GM19455 (cell line): ENCODE measurements at regions not wholly inside any gene's neighbourhood (a gene's known extent, or its start where the extent isn't known, plus 50 kb on each side); places are given as distances from the start of the nearest gene placed in this dataset.

Experiments used
- ATAC-seq: cut with Tn5 transposase; IDR thresholded peaks from one replicate; pipeline ENCODE4 v1.9.1; 2021; ENCODE audit not compliant: unreplicated experiment

DNA sequence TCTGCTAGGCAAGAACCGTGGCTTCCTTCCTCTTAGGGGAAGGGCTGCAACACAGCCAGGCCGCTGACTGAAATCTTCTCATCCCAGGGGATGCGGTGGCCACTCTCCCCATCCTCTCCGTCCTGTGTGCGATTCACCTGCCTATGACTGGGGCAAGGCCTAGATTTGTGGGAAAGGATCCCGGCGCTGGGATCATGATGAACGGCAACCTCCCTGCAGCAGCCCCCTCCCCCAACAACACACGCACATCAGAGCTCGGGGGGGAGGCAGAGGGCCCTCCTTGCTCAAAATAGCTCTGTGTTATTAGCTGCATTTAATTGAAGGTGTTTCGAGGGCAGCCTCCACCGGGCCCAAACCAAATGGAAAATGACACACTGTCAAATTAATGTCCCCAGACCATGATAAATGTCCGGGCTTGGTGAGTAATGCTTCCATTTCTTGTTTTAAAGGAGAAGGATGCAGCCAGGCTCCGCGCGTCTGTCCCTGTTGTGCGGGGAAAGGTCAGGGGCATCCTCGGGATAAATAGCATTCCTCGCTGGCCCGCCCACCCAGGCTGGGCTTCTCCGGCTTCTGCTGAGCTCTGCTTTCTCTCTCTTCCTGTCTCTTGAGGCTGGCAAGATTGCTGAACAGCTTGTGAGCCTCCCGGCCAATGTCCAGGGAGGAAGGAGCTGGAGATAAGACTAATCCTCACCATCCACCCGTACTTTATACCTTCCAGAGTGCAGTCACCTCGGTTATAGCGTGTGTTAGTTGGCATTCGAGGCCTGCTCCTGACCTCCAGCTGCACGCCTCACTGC, 56.4 kb upstream of the TLE3 start:
- ATAC-seq = no peak

DNA sequence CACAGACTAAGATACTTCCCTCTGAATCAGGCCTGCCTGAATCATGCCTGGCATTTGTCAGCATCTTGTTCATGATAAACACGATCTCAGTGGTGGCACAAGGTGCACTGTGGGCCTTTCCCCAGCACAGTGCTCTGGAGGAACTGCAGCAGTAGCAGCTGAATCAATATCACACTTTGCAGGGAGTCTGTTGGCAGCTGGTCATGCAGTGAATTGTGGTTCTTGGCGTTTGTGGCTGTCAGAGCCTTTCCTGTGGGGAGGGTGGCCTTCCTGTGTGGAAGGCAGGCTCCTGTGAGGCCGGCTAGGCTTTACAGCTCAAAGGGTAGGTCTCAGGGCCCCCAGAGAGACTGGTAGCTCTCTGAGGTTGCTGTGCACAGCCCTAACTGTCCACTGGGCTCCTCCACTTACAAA, 54.4 kb upstream of the TLE3 start:
- no peak for ATAC-seq

DNA sequence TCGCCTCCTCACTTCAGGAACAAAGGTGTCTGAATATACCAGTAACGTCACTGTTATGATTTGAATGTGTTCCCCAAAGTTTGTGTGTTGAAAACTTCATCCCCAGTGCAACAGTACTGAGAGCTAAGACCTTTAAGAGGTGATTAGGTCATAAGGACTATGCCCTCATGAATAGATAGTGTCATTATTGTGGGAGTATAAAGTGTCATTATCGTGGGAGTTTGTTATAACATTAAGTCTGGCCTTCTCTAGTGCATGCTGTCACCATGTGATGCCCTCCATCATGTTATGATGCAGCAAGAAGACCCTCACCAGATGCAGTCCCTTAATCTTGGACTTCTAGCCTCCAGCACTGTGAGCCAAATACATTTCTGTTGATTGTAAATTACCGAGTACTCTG, 53.7 kb upstream of the TLE3 start:
- no peak for ATAC-seq

DNA sequence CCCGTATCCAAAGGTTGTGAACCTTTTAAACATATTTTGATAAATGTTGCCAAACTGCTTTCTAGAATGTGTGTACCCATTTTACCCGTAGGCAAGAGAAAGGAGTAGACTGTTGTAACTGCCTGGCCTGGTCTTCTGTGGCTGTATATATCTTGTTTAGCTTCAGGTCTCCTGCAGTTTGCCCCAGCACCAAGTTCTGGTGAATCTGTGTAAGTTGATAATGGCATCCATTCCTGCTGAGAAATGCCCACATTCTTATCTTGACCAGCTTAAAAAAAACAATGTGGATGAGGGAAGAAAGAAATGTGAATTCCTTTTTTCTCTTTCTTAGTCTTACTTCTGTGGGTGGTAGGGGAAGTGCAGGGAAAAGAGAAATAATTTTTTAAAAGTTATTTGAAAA, 53.3 kb upstream of the TLE3 start:
- no peak for ATAC-seq

DNA sequence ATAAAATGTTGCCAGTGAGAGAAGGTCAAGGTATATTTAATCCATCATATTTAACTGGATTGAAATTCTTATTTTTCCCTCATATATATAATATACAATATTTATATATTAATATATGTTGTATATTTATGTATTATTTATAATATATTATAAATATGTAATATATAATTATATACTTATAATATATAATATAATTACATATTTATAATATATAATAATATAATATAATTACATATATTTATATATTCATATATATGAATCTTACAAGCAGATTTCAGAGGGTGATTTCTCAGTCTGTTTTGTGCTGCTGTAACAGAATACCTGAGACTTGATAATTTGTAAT, 52.7 kb upstream of the TLE3 start:
- no peak for ATAC-seq

DNA sequence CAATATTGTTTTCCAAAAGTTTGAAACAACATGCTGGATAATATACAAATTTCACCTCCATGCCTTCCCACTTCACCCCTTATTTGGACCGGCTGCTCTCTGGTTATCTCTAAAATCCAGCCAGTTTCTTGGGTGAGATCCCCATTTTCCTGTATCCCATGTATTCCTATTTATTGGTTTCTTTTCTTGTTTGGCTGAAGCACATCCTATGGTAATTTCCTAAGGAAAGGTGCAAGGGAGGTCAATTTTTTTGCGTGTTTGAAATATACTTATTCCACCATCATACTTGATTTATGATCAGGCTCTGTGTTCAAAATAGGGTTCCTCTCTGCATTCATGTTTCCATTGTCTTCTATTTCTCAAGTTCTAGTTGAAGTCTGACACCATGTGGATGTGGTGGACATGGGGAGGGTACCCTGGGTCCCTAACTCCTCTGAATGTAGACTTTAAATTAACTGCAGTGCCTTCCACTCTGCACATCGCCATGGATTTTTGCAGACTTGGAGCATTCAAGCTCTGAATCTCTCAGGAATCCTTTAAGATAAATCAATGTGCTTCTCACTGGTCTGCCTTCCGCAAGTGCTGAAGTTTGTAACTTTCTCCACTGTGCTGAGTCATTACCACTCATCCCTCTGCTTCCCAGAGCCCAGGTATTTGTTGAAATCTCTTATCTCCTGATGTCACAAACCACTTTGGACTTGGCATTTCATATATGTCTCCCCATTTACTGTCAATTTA, 52.1 kb upstream of the TLE3 start:
- ATAC-seq = no peak

DNA sequence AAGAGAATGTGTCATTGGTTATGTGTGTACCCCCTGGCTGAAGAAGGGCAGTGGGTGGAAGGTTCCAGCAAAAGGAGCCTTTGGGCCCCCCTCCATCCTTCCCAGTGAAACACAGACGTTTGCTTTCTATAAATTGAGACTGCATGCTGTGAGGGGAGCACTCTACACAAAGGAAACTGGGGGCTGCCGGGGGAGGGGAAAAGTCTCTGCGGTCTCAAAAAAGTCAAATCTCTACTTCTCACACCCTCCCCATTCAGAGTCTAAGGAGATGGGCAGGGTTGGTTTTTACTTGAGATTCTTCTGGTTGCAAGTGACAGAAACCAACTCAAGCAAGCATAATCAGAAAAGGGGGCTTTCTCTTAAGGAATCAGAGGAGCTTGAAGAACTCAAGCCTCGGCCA, 50.1 kb upstream of the TLE3 start:
- ATAC-seq = no peak
